SK-N-SH treated with all-trans-retinoic acid at 6 μM for 48 hours (cell line): ENCODE measurements at regions not wholly inside any gene's neighbourhood (a gene's known extent, or its start where the extent isn't known, plus 50 kb on each side); places are given as distances from the start of the nearest gene placed in this dataset.

ENCODE experiments used
- ATAC-seq: fragments of 200-7000 bp; cut with Tn5 transposase; 3 replicates; pipeline ENCODE4 v1.9.1; 2020; ENCODE audit warnings: mild to moderate bottlenecking, moderate library complexity
- BACH2 ChIP-seq: fragments of 250-450 bp; sonication (Bioruptor Pico); IDR thresholded peaks from 2 replicates; pipeline ENCODE4 v1.9.0; 2021; ENCODE audit warnings: mild to moderate bottlenecking, borderline replicate concordance
- CREB5 ChIP-seq: fragments of 250-450 bp; sonication (Bioruptor Pico); IDR thresholded peaks from 2 replicates; pipeline ENCODE4 v1.5.1; 2020; ENCODE audit warnings: low read depth, mild to moderate bottlenecking, moderate library complexity
- CSDC2 ChIP-seq: fragments of 250-450 bp; sonication (Bioruptor Pico); IDR thresholded peaks from 2 replicates; pipeline ENCODE4 v1.5.0; 2020; ENCODE audit warnings: mild to moderate bottlenecking, moderate library complexity
- CSRNP3 ChIP-seq: fragments of 250-450 bp; sonication (Bioruptor Pico); IDR thresholded peaks from 2 replicates; pipeline ENCODE4 v1.5.1; 2021; ENCODE audit warnings: mild to moderate bottlenecking, moderate library complexity
- ESRRG ChIP-seq: fragments of 250-450 bp; sonication (Bioruptor Pico); IDR thresholded peaks from 2 replicates; pipeline ENCODE4 v1.6.1; 2021; ENCODE audit warnings: mild to moderate bottlenecking
- GLIS3 ChIP-seq: fragments of 250-450 bp; sonication (Bioruptor Pico); IDR thresholded peaks from 2 replicates; pipeline ENCODE4 v1.5.0; 2020; ENCODE audit warnings: mild to moderate bottlenecking, moderate library complexity
- ISL1 ChIP-seq: fragments of 250-450 bp; sonication (Bioruptor Pico); IDR thresholded peaks from 2 replicates; pipeline ENCODE4 v2.1.2; 2022; ENCODE audit warnings: mild to moderate bottlenecking, moderate library complexity
- OSR1 ChIP-seq: fragments of 250-450 bp; sonication (Bioruptor Pico); IDR thresholded peaks from 2 replicates; pipeline ENCODE4 v1.8.0; 2022; ENCODE audit warnings: moderate library complexity, mild to moderate bottlenecking, inconsistent platforms
- PATZ1 ChIP-seq: fragments of 250-450 bp; sonication (Bioruptor Pico); IDR thresholded peaks from 2 replicates; pipeline ENCODE4 v1.8.0; 2020; ENCODE audit warnings: mild to moderate bottlenecking, moderate library complexity, borderline replicate concordance
- POU6F1 ChIP-seq: fragments of 250-450 bp; sonication (Bioruptor Pico); IDR thresholded peaks from 2 replicates; pipeline ENCODE4 v1.8.0; 2021; ENCODE audit warnings: low read depth, mild to moderate bottlenecking, moderate library complexity, borderline replicate concordance
- PPARA ChIP-seq: fragments of 250-450 bp; sonication (Bioruptor Pico); IDR thresholded peaks from 2 replicates; pipeline ENCODE4 v1.5.0; 2020; ENCODE audit warnings: mild to moderate bottlenecking, borderline replicate concordance
- RARB ChIP-seq: fragments of 250-450 bp; sonication (Bioruptor Pico); IDR thresholded peaks from 2 replicates; pipeline ENCODE4 v1.8.0; 2021; ENCODE audit warnings: mild to moderate bottlenecking, moderate library complexity
- SNAI2 ChIP-seq: fragments of 250-450 bp; sonication (Bioruptor Pico); IDR thresholded peaks from 2 replicates; pipeline ENCODE4 v1.5.0; 2020; ENCODE audit warnings: mild to moderate bottlenecking, moderate library complexity
- TCF4 ChIP-seq: fragments of 250-450 bp; sonication (Bioruptor Pico); IDR thresholded peaks from 2 replicates; pipeline ENCODE4 v1.8.0; 2021; ENCODE audit warnings: mild to moderate bottlenecking, moderate library complexity, borderline replicate concordance
- TOX ChIP-seq: fragments of 250-450 bp; sonication (Bioruptor Pico); IDR thresholded peaks from 2 replicates; pipeline ENCODE4 v1.8.0; 2021; ENCODE audit warnings: mild to moderate bottlenecking, moderate library complexity, borderline replicate concordance
- TSHZ2 ChIP-seq: fragments of 250-450 bp; sonication (Bioruptor Pico); IDR thresholded peaks from 2 replicates; pipeline ENCODE4 v1.5.0; 2020; ENCODE audit warnings: mild to moderate bottlenecking, moderate library complexity
- ZC3H10 ChIP-seq: fragments of 250-450 bp; sonication (Bioruptor Pico); IDR thresholded peaks from 2 replicates; pipeline ENCODE4 v1.5.1; 2021; ENCODE audit warnings: mild to moderate bottlenecking, moderate library complexity
- ZFP3 ChIP-seq: fragments of 250-450 bp; sonication (Bioruptor Pico); IDR thresholded peaks from 2 replicates; pipeline ENCODE4 v1.5.0; 2020; ENCODE audit warnings: mild to moderate bottlenecking, moderate library complexity
- ZNF565 ChIP-seq: fragments of 450-650 bp; formaldehyde crosslinking; conservative IDR thresholded peaks from 2 replicates; pipeline ENCODE4 v1.5.0; 2020; ENCODE audit warnings: low read depth, mild to moderate bottlenecking, moderate library complexity
- ZNF70 ChIP-seq: fragments of 450-650 bp; formaldehyde crosslinking; IDR thresholded peaks from 2 replicates; pipeline ENCODE4 v1.5.0; 2020; ENCODE audit warnings: mild to moderate bottlenecking, moderate library complexity
- ZNF8 ChIP-seq: fragments of 450-650 bp; formaldehyde crosslinking; IDR thresholded peaks from 2 replicates; pipeline ENCODE4 v1.5.0; 2020; ENCODE audit warnings: mild to moderate bottlenecking, moderate library complexity

GRCh38 chr7:136033413-136034031, 56.4 kb upstream of the MTPN start (continued):
- peak; percentile 80; the same call in 1 of the 2 replicates for TF ChIP-seq PATZ1 (CRISPR knock-in tag)
- peak; percentile 99 for TF ChIP-seq ISL1 (CRISPR knock-in tag)
- no peak for TF ChIP-seq TOX (CRISPR knock-in tag)
- no peak for TF ChIP-seq RARB (CRISPR knock-in tag)
- peak; percentile 96 for TF ChIP-seq SNAI2 (CRISPR knock-in tag)
- TF ChIP-seq ZC3H10 (CRISPR knock-in tag), result peak; percentile 77
- peak; percentile 91 for TF ChIP-seq CSRNP3

- no peak for TF ChIP-seq ZNF565 (CRISPR knock-in tag)
- no peak for TF ChIP-seq TCF4 (CRISPR knock-in tag)
- no peak for TF ChIP-seq RARB (CRISPR knock-in tag)
- TF ChIP-seq GLIS3 (CRISPR knock-in tag), result no peak
- no peak for TF ChIP-seq ZNF70 (CRISPR knock-in tag)
- no peak for TF ChIP-seq OSR1 (CRISPR knock-in tag)
- TF ChIP-seq CREB5 (CRISPR knock-in tag), result no peak
- no peak for TF ChIP-seq SNAI2 (CRISPR knock-in tag)
- no peak for TF ChIP-seq PPARA
- TF ChIP-seq ZNF8 (CRISPR knock-in tag), result no peak
- TF ChIP-seq ZFP3 (CRISPR knock-in tag), result no peak
- TF ChIP-seq PATZ1 (CRISPR knock-in tag), result no peak
- TF ChIP-seq TSHZ2 (CRISPR knock-in tag), result no peak
- no peak for TF ChIP-seq ZC3H10 (CRISPR knock-in tag)
- TF ChIP-seq BACH2 (CRISPR knock-in tag), result no peak
- no peak for TF ChIP-seq ESRRG (CRISPR knock-in tag)
- TF ChIP-seq POU6F1, result no peak
- TF ChIP-seq CSDC2, result no peak
- no peak for ATAC-seq
Observed at GRCh38 chr7:136030867-136031318, 53.7 kb upstream of the MTPN start.
